ENCODE measurements at regions not wholly inside any gene's neighbourhood (a gene's known extent, or its start where the extent isn't known, plus 50 kb on each side); places are given as distances from the start of the nearest gene placed in this dataset.

DNA sequence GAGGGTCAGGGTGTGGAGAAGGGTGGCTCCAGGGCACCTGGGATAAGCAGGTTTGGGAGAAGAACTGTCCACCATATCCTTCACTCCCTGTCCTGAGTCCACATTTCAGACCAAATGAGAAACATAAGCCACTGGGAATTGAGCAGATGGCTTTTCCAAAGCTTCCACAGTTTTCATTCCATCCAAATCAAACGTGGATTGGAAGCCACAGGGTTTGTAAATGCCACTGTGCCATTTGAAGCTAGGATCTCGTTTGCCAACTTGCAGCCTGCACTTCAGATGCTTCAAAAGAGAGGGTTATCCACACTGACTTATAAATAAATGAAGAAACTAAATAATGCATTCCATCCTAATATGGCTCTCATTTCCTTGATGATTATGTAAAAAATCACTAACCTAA lies 81.5 kb downstream of the UQCRFS1 start:
- H3K4me2 ChIP-seq (ENCODE audit: control insufficient read depth, insufficient read depth), result no peak overlapping the region
- CTCF ChIA-PET, result no interaction called here
- WGBS (ENCODE audit: insufficient coverage, insufficient replicate concordance, low lambda C conversion rate, missing lambda C conversion rate), result 0% methylated on average over 2 of the region's 2 CpGs
- no peak for FAIRE-seq
- ATAC-seq, result no peak
- no peak overlapping the region for H2AFZ ChIP-seq (ENCODE audit: control insufficient read depth, low read depth, low read length)
- BruUV-seq (replicated peaks), result no TSS peak
- POLR2A ChIA-PET, result no interaction called here
- no peak overlapping the region for H3K9ac ChIP-seq (ENCODE audit: control insufficient read depth, insufficient read depth, low read length)
- H3K27ac ChIP-seq (ENCODE audit: control insufficient read depth, insufficient read depth), result no peak overlapping the region
- H3K4me1 ChIP-seq (ENCODE audit: control insufficient read depth, insufficient read depth, low read length), result no peaks in the 10 kb centered on the region
- no peak for DNase-seq (ENCODE audit: low read depth, low spot score)
- intact Hi-C loops (cut with micrococcal nuclease; ENCODE audit: unreplicated experiment), result no loop called here
- H3K4me3 ChIP-seq, result no peak overlapping the region
- H4K20me1 ChIP-seq (ENCODE audit: control insufficient read depth, insufficient read depth), result no peaks in the 10 kb centered on the region
- in situ Hi-C loops (cut with MboI), result no loop called here
- no peaks in the 10 kb centered on the region for H3K27me3 ChIP-seq (replicated peaks in 1 of 2; ENCODE audit: control insufficient read depth in 2 of 2, insufficient read depth in 2 of 2, low read length in 1 of 2)
- RAD21 ChIA-PET (ENCODE audit: unreplicated experiment), result no interaction called here
- H3K36me3 ChIP-seq (ENCODE audit: control insufficient read depth in 2 of 2, insufficient read depth in 2 of 2, low read length in 1 of 2), result no peaks in the 10 kb centered on the region
- H3K79me2 ChIP-seq (ENCODE audit: control insufficient read depth, insufficient read depth, low read length), result no peaks in the 10 kb centered on the region
- no peaks in the 10 kb centered on the region; the same call in 1 of the 3 replicates for H3K9me3 ChIP-seq (replicated peaks; ENCODE audit: control insufficient read depth, insufficient read depth, low read length)
- SMC1A ChIA-PET (ENCODE audit: uncharacterized antibody, unreplicated experiment), result no interaction called here
- TF ChIP-seq, protein P1, sequence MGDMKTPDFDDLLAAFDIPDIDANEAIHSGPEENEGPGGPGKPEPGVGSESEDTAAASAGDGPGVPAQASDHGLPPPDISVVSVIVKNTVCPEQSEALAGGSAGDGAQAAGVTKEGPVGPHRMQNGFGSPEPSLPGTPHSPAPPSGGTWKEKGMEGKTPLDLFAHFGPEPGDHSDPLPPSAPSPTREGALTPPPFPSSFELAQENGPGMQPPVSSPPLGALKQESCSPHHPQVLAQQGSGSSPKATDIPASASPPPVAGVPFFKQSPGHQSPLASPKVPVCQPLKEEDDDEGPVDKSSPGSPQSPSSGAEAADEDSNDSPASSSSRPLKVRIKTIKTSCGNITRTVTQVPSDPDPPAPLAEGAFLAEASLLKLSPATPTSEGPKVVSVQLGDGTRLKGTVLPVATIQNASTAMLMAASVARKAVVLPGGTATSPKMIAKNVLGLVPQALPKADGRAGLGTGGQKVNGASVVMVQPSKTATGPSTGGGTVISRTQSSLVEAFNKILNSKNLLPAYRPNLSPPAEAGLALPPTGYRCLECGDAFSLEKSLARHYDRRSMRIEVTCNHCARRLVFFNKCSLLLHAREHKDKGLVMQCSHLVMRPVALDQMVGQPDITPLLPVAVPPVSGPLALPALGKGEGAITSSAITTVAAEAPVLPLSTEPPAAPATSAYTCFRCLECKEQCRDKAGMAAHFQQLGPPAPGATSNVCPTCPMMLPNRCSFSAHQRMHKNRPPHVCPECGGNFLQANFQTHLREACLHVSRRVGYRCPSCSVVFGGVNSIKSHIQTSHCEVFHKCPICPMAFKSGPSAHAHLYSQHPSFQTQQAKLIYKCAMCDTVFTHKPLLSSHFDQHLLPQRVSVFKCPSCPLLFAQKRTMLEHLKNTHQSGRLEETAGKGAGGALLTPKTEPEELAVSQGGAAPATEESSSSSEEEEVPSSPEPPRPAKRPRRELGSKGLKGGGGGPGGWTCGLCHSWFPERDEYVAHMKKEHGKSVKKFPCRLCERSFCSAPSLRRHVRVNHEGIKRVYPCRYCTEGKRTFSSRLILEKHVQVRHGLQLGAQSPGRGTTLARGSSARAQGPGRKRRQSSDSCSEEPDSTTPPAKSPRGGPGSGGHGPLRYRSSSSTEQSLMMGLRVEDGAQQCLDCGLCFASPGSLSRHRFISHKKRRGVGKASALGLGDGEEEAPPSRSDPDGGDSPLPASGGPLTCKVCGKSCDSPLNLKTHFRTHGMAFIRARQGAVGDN (IDR thresholded peaks at IDR 0.05), result no peak
- TF ChIP-seq CREM (IDR thresholded peaks at IDR 0.05; ENCODE audit: low read depth), result no peak
- no peak for TF ChIP-seq TCF3 (IDR thresholded peaks at IDR 0.05; ENCODE audit: borderline replicate concordance, insufficient read depth, low read depth, low read length)
- TF ChIP-seq, protein P2, sequence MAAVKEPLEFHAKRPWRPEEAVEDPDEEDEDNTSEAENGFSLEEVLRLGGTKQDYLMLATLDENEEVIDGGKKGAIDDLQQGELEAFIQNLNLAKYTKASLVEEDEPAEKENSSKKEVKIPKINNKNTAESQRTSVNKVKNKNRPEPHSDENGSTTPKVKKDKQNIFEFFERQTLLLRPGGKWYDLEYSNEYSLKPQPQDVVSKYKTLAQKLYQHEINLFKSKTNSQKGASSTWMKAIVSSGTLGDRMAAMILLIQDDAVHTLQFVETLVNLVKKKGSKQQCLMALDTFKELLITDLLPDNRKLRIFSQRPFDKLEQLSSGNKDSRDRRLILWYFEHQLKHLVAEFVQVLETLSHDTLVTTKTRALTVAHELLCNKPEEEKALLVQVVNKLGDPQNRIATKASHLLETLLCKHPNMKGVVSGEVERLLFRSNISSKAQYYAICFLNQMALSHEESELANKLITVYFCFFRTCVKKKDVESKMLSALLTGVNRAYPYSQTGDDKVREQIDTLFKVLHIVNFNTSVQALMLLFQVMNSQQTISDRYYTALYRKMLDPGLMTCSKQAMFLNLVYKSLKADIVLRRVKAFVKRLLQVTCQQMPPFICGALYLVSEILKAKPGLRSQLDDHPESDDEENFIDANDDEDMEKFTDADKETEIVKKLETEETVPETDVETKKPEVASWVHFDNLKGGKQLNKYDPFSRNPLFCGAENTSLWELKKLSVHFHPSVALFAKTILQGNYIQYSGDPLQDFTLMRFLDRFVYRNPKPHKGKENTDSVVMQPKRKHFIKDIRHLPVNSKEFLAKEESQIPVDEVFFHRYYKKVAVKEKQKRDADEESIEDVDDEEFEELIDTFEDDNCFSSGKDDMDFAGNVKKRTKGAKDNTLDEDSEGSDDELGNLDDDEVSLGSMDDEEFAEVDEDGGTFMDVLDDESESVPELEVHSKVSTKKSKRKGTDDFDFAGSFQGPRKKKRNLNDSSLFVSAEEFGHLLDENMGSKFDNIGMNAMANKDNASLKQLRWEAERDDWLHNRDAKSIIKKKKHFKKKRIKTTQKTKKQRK (IDR thresholded peaks at IDR 0.05; ENCODE audit: low read depth, low read length), result no peak
- TF ChIP-seq, protein P3, sequence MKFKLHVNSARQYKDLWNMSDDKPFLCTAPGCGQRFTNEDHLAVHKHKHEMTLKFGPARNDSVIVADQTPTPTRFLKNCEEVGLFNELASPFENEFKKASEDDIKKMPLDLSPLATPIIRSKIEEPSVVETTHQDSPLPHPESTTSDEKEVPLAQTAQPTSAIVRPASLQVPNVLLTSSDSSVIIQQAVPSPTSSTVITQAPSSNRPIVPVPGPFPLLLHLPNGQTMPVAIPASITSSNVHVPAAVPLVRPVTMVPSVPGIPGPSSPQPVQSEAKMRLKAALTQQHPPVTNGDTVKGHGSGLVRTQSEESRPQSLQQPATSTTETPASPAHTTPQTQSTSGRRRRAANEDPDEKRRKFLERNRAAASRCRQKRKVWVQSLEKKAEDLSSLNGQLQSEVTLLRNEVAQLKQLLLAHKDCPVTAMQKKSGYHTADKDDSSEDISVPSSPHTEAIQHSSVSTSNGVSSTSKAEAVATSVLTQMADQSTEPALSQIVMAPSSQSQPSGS (IDR thresholded peaks at IDR 0.05; ENCODE audit: low read length), result no peak
- TF ChIP-seq, protein P4, sequence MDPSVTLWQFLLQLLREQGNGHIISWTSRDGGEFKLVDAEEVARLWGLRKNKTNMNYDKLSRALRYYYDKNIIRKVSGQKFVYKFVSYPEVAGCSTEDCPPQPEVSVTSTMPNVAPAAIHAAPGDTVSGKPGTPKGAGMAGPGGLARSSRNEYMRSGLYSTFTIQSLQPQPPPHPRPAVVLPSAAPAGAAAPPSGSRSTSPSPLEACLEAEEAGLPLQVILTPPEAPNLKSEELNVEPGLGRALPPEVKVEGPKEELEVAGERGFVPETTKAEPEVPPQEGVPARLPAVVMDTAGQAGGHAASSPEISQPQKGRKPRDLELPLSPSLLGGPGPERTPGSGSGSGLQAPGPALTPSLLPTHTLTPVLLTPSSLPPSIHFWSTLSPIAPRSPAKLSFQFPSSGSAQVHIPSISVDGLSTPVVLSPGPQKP (IDR thresholded peaks at IDR 0.05; ENCODE audit: low read depth, low read length), result no peak
- TF ChIP-seq, protein P5, sequence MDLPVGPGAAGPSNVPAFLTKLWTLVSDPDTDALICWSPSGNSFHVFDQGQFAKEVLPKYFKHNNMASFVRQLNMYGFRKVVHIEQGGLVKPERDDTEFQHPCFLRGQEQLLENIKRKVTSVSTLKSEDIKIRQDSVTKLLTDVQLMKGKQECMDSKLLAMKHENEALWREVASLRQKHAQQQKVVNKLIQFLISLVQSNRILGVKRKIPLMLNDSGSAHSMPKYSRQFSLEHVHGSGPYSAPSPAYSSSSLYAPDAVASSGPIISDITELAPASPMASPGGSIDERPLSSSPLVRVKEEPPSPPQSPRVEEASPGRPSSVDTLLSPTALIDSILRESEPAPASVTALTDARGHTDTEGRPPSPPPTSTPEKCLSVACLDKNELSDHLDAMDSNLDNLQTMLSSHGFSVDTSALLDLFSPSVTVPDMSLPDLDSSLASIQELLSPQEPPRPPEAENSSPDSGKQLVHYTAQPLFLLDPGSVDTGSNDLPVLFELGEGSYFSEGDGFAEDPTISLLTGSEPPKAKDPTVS (IDR thresholded peaks at IDR 0.05; ENCODE audit: low read depth, low read length), result no peak
- TF ChIP-seq POU2F2 (IDR thresholded peaks at IDR 0.05; ENCODE audit: borderline replicate concordance, low read depth, low read length), result no peak
- no peak for TF ChIP-seq RFX5 (IDR thresholded peaks at IDR 0.05; ENCODE audit: low read depth, low read length)
- TF ChIP-seq MTA3 (IDR thresholded peaks at IDR 0.05; ENCODE audit: borderline replicate concordance, low read length), result no peak
- no peak for TF ChIP-seq TARDBP (IDR thresholded peaks at IDR 0.05; ENCODE audit: borderline replicate concordance)
